Activated CD8-positive, alpha-beta memory T cell treated with anti-CD3 and anti-CD28 coated beads for 4 hours (primary cell): ENCODE measurements at regions not wholly inside any gene's neighbourhood (a gene's known extent, or its start where the extent isn't known, plus 50 kb on each side); places are given as distances from the start of the nearest gene placed in this dataset.

Source experiments
- DNase-seq, 2 donors: peaks; one replicate each; pipeline ENCODE4 v3.0.0-alpha.2; 2020; ENCODE audit warnings: low read depth in 2 of 2

DNA sequence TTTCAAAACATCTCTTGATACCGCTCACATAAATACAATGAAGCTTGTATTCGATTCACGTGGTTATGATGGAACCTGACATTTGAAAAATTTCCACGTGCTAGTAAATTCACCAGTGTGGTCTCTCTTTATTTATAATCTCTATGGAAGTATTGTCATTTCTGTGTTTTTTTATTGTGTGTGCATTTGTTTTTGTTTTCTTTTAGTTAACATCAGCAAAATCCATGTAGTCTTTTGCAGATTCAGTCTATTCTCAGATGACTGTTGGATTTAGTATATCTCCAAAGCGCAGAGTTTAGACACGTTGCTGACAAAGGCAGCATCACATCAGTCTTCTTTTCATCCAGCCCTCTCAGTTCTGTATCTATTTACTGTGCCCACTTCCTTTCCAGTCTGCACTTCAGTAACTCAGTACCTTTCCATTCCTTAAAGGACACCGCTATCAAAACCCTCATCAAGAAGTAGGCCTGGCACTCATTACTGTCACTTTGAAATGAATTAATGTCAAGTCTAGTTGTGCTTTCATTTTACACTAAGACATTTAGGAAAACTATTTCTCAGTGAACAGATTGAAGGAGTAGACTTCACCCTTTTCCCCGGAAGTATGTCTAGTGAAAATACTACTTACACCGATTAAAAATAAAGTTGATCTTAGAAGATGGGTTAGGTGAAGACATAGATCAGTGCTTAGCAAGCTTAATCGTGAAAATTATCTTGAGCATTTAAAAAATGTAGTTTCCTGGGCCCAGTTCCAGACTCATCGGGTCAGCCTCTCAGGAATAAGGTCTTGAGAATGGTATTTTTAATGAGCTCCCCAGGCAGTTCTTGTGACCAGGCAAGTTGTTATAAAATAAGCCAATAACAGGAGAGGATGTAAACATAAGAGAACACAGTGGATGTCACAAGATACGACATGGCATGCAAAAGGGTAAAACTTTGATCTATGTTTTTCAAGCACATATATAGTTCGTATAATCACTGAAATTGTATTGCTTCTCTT is 506.8 kb upstream of the ZEB2 start:
- DNase-seq, result no peak

DNA sequence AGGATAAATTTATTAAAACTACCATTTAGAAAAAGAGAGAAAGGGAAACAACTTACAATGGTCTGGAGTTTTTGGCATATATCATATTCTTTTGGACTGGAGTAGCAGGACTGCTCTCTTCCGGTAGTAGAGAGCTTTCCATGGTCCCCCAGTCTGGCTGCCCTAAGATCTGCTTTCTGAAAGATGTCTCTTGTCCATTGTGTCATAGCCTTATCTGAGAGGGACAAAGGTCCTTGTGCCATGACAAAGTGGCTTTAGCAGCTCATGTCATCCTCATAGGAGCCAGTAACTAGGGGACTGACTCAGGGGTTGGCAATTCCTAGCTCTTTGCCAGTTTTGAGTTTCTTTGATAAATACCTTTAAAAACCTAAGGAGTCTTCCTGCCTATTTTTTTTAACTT is 505.5 kb upstream of the ZEB2 start:
- DNase-seq, result no peak

DNA sequence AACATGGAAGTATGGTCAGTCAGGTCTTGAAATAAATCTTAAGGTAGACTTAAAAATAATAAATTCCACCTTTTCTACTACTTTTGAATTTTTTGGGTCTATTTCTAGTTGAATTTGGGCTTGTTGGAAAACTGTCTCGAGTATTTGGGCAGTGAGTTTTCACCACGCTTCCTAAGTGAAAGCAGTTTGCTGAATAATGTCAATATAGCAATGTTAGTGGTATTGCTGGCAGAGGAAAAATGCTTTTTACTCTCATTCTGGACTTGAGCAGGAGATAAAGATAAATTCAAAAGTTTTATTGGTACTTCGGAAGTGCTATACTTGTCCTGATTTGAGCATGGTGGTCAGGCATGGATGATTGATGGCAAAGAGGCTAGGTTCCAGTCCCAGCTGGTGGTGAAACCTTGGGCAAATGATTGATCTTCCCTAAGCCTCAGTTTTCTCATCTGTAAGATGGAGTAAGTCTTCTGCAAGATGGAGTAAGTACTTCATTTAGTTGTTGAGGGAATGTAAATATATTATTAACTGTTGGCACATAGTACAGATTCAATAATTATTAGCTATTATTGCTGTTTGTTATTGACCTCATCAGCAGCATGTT is 503.5 kb upstream of the ZEB2 start:
- no peak for DNase-seq

DNA sequence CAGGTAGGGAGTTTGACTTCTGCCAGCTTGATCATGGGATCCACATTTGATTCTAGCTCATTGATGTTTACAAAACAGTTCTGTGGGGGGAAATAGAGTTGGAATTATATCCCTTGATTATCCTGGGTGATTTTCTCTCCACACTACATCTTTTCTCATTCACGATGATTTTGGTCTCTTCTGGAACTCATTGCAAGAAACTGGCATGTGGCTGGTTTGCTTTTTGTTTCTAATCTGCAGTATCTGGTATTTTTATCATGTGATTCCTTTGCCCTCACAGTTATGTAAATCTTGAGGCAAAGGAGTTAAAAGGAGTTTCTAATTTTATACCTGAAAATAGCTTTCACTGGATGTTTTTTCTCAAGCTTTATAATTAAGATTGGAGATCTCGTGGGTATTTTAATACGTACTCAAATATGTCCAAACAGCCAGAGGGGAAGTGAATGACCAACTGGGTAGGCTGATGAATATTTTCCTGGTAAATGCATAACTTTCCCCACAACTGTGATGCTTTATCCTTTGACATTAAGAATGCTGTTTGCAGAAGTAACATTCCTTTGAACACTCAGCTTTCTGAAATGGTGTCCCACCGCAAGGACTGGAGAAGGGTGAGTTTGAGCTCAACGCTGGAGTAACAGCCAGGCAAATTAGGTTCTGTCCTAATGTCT is 502.9 kb upstream of the ZEB2 start:
- DNase-seq, result no peak

DNA sequence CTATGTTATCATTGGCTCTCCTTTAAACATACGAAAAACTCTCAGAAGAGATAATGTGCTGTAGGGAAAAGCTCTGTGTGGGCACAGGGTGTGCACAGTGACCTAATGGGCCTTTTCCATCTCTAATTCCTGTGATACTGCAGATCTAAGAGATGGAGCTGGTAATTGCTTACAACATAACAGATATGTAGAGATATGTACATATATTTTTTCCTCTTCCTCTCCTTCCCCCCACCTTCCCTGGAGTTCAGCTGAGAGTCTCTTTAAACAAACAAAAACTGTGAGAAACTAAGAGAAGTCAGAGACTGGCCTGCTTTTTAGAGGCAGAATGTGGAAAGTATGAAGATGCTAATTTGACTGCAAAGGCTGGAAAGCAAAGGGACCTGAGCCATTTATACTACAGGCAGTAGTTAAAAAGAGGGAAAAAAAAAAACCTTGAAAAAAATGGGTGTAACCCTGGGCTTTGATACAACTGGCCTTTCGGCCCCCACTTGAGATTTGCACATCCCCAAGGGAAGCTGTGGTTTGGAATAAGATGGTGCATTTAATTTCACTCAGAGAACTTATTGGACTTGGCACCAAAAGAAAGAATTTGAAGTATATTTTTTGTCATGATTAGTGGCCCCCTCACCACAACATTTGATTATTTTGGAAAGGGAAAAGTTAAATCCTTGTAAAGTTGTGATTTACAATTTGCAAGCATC is 502.2 kb upstream of the ZEB2 start:
- DNase-seq, result no peak

DNA sequence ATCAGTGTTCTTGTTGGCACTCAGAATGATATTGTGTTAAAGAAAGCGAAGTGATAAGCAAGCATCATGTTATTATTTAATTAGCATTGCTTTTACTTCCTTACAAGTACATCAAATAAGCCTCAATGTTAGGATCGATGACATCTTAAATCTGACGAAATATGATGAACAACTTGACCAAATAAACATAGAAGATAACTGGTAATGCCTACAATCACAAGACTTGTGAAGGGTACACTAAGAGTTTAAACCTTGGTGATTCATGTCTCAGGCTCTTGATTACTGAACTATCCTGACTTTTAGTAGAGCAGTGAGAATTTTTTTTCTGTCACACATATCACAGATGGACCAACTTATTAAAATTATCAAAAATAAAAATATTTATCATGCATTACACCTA is 500.8 kb upstream of the ZEB2 start:
- no peak for DNase-seq

DNA sequence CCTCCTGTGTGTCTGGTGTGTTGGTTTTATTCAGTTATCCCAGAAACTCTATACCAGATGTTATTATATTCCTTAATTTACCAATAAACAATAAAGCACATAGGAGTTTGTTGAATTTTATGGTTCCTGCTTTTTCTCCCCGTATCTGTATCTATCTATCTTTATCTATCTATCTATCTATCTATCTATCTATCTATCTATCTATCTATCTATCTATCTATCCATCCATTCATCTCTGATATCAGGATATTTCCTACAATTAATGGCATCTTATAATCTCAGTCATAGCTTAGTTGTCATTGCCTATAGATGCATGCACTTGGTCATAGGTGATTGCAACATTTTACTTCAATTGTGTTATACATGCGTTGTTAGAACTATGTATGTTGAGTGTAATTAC is 500.2 kb upstream of the ZEB2 start:
- no peak for DNase-seq

DNA sequence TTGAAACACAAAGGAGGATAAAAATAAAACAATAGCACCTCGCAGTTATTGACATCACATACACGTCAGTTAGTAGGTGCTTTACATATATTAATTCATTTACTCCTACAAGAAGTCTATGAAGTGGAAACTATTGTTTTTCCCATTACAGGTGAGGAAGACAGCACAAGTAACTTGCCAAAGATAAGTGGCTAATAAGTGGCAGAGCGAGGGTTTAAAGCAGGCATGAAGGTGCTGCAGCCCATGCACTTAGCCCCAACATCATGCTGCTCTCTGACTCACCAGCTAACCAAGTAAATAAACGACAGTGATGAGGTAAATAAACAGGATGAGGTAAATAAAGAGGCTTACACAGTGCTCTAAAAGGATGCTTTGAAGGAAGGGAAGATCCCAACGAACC is 498.6 kb upstream of the ZEB2 start:
- DNase-seq, result no peak

DNA sequence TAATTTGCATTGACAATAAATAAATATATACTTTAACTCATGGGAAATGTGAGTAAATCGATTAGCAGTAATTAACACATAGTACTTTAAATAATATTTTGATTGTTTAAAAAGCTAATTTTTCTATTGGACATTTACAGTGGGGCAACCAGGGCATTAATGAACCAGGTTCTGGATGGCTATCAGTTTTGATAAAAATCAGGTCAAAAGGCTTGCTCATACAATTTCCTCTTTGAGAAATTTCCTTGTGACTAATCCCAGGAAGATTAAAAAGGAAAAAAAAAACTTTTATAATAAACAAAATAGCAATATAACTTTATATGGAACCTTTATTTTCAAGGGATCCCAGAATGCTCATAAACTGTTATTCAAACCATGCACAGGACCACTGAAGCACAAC is 497.2 kb upstream of the ZEB2 start:
- DNase-seq, result no peak

DNA sequence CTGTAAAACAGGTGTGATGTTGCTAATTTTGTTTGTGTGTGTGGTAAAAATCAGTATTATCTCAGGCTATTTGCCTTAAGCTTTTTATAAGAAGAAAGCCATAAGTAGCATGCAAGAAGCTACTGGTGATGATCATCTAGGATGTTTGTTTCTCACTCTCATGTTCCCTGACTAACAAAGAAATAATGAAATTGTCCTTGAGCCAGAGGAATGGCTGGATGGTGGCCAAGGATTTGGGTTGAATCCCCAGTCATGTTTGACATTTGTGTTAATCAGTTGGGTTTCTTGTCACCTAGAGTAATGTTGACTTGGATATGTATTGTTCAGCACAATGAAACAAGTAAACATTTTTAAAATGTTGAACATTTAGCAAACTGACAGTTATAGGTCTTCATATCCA is 496.8 kb upstream of the ZEB2 start:
- DNase-seq, result no peak

DNA sequence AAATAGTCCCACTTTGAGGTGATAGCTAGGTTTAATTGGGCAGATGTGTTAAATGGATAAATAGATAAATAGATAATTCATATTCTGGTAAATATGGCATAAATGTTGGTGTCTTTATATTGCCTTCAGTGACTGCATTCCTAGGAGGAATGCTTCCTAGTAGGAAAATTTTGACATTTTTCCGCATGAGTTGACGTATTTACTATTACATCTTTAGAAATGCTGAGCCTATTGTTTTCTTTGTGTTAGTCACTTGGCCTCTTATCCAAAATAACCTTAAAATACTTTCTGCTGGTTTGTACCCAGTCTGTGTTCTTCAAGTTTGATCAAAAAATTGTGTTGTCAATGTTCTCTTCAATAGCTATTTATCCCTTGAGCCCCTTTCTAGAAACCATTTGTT is 495.6 kb upstream of the ZEB2 start:
- no peak for DNase-seq

DNA sequence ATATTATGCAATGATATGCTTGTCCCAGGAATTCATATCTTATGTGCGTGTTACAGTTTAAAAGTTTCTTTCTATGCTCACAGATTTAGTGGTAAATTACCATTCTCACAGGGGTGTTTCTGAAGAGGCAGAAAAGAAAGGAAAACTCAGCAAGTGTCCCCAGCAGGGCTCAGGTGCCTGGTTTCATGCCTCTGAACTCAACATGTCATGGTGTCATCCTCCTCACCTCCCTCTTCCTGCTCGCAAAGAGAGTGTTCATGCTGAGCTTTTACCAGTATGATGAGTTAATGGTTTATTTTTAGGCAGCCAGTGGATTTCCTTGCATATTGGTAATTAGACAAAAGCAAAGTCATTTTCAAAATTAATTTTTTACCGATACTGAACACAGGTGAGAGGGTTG is 492.9 kb upstream of the ZEB2 start:
- no peak for DNase-seq

DNA sequence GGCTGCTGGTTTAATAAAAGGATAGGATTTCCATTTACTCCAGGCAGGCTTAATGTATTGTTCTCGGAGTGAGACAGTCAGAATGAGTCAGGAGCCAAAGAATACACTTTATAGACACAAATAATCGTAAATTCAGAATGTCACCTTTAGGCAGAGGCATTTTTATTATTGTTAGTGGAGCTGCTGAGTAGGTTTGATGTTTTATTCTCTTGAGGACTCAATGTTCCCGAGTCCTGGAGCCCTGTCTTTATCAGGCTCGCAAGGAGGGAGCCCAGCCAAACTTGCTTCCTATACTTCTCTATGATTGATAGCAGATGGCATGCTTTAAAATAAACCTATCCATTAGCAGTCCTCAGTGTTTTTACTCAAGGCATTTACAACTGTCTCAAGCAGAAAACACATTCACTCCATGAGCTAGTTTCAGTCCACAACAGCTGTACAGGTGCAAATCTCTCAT is 492.3 kb upstream of the ZEB2 start:
- DNase-seq, result no peak

DNA sequence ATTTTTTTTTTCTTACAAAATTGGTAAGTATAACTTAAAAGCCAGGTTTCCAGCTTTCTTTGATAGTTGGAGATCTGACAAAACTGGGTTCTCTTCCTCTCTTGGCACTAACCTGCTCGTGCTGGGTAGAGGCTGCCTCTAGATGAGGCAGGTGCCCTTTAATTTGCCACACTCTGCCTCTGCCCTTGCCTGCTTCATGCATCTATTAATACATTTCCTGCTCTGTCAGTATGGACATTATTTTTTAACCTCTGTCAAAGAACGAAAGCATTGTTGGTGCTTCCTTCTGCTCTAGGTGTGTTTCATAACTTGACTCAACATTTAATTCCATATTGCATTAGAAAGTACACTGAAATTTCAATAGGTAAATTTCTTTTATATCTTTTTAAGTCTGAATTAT is 490.7 kb upstream of the ZEB2 start:
- no peak for DNase-seq

DNA sequence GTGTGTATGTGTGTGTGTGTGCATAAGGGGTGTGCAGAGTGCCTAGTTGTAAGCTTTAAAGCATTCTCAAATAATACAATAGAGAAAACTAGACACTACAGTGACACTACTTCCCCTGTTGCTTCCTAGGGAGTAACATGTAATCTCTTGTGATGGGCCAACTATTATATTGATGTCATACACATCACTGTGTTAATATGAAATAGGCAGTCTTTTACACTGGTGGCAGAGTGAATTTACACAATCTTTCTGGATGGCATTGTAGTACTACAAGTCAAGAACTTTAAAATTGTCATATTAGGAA is 488.0 kb upstream of the ZEB2 start:
- DNase-seq, result no peak

DNA sequence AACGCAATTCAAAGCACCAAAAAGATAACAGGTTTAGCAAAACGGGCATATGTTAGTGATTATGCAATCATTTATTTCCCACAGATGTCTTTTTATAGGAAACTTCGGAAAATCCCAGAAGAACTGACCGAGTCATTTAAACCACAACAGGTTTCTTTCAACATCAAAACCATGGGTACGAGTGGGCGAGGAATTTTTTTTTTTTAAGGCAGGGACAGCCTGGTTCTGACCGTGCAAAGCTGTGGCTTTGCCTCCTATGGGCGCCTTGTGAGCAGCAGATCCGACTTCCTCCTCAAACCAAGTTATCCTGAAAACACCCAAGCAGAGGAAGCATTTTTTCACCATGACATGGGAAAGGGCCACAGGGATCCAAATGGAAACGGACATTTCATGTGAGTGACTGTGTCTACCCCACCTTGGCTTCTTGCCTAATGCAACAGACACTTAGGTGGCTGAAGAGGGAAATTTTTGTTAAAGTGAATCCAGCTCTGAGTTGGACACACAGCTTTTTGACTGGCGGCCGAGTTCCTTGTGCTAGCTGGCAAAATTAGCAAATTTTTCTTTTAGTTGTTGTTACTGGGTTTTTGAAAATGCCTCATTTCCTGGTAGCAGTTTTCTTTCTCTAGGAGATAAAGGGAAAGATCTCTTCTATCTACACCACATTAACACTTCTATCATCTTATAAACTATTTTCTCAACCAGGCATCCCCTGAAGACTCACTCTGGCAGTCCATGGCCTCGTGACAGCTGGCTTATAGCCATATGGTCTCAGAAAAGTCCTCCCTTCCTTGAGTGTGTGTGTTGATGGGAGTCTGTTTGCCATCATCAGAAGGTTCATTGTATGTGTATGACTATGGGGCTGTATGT is 487.4 kb upstream of the ZEB2 start:
- DNase-seq, result no peak

DNA sequence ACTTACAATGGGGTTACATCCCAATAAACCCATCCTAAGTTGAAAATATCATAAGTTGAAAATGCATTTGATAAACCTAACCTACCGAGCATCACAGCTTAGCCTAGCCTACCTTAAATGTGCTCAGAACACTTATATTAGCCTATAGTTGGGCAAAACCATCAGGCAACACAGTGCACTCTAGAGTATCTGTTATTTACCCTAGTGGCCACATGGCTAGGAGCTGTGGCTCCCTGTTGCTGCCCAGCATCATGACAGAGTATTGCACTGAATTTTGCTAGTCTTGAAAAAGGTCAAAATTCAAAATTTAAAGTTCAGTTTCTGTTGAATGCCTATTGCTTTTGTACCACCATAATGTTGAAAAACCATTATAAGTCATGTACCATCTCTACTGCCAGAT is 482.7 kb upstream of the ZEB2 start:
- DNase-seq, result no peak

DNA sequence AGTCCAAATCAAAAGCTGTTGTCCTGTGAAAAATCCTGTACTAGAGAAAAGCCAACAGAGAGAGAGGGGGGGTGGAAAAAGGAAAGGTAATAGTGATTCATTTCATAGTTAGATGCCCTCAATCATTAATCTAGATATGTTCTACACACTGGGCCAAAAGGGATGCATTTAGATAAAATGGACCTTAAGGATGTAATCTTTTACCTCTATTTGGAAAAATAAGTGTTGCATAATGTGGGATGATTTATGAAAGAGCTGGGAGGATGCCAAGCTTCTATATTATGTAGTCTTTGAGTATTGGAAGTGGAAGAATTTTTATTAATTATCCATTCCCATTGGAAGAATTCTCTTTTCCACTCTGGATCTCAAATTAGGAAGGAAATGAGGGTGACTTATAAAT is 480.5 kb upstream of the ZEB2 start:
- DNase-seq, result no peak

DNA sequence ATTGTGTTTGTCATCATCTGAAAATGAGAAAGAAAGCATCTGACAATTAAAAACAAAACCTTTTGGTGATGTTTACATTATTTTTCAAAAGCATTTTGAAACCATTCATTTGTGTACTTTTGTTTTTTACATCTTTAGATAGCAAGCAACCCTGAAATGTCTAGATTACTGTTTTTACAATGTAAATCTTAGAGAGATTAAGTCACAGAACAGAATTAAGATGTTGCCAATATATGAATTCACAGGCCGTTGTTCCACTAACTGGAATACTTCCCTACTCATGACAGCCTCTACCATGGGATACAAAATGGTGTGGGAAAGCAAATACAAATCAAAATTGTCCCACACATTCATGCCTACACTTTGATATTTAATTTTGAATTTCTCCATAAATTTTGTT is 480.0 kb upstream of the ZEB2 start:
- no peak for DNase-seq

DNA sequence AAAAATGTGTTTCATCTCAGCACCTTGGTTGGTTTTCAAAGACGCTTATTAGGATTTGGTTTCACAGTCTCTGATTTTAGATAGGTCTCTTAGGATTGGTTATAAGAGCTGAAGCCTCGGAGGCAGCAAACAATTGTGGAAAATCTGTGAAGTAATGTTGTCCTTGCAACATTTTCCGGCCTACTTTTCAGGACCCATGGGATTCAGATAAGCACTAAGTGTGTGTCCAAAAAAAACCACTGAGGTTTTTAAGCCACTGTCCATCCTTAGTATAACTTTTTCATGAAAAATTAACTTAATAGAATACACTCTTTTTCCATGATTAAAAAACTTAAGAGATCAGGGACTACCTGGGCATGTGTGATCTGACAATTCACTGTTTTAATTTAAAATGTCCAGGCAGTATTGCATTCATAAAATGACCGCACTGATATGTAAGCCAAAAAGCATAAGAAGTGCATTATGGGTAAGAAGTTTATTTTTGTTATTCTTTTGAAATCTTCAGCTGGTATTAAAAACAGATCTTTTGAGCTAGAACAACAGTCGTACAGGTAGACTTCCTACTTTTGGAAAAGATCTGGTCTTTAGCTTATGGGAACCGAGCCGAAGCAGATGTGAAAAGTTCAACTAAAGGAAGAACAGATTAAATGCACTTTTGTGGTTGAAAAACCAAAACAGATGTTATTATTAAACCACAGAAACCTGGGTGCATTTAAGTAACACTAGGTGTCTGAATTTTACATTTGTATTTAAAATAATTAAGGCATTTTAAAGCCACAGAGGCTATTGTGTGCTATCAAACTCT is 479.4 kb upstream of the ZEB2 start:
- no peak for DNase-seq

DNA sequence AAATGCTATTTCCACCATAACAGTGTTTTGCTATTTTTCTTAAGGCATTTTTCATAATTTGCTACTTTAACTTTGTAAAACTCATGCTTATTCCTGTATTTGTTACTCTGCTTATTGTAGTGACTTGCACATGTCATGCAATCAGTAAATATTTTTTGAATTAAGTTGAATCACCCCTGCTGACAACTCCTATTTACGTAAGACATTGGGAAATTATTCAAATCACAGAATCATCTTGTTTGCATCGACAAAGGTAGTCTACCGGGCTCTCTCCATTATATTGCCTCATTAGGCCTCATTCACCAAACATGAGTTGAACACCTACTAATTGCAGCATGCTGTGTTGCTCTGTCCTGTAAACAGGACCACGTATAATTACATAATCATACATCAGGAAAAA is 478.5 kb upstream of the ZEB2 start:
- no peak for DNase-seq
